NCI-H345 (cell line): ENCODE measurements at regions not wholly inside any gene's neighbourhood (a gene's known extent, or its start where the extent isn't known, plus 50 kb on each side); places are given as distances from the start of the nearest gene placed in this dataset.

Source experiments
- DNase-seq: peaks from one replicate; lab custom pipeline; 2025; lab: John Stamatoyannopoulos, UW

- no peak for DNase-seq
Measured at GRCh38 chr16:86868070-86868469, 289.7 kb downstream of the FOXL1 start.

- DNase-seq, result no peak
Measured at GRCh38 chr16:86868786-86869185, 290.4 kb downstream of the FOXL1 start.

GRCh38 chr16:86869288-86870022 lies 291.1 kb downstream of the FOXL1 start:
- no peak for DNase-seq

- no peak for DNase-seq
Measured at GRCh38 chr16:86870380-86870779, 292.0 kb downstream of the FOXL1 start.

GRCh38 chr16:86872131-86872530 lies 293.8 kb downstream of the FOXL1 start:
- no peak for DNase-seq

GRCh38 chr16:86872833-86873232 lies 294.5 kb downstream of the FOXL1 start:
- DNase-seq, result no peak

GRCh38 chr16:86874141-86874540 lies 295.8 kb downstream of the FOXL1 start:
- no peak for DNase-seq

GRCh38 chr16:86876499-86876898 lies 298.1 kb downstream of the FOXL1 start:
- DNase-seq, result no peak

GRCh38 chr16:86877108-86877507 lies 298.8 kb downstream of the FOXL1 start:
- DNase-seq, result no peak

- DNase-seq, result no peak
Measured at GRCh38 chr16:86877835-86878234, 299.5 kb downstream of the FOXL1 start.

- DNase-seq, result no peak
Measured at GRCh38 chr16:86878236-86879080, 300.1 kb downstream of the FOXL1 start.

- no peak for DNase-seq
Measured at GRCh38 chr16:86879268-86879667, 300.9 kb downstream of the FOXL1 start.

- no peak for DNase-seq
Measured at GRCh38 chr16:86880316-86881117, 302.2 kb downstream of the FOXL1 start.

- DNase-seq, result no peak
Measured at GRCh38 chr16:86881118-86881510, 302.8 kb downstream of the FOXL1 start.

- no peak for DNase-seq
Measured at GRCh38 chr16:86881861-86882273, 303.5 kb downstream of the FOXL1 start.

GRCh38 chr16:86882586-86883280 lies 304.4 kb downstream of the FOXL1 start:
- no peak for DNase-seq

GRCh38 chr16:86883583-86884389 lies 305.4 kb downstream of the FOXL1 start:
- DNase-seq, result no peak

GRCh38 chr16:86884390-86884650 lies 306.0 kb downstream of the FOXL1 start:
- DNase-seq, result no peak

GRCh38 chr16:86885139-86885538 lies 306.8 kb downstream of the FOXL1 start:
- DNase-seq, result no peak

GRCh38 chr16:86886651-86887050 lies 308.3 kb downstream of the FOXL1 start:
- DNase-seq, result no peak

- no peak for DNase-seq
Measured at GRCh38 chr16:86887416-86887815, 309.1 kb downstream of the FOXL1 start.
